ENCODE measurements at regions not wholly inside any gene's neighbourhood (a gene's known extent, or its start where the extent isn't known, plus 50 kb on each side); places are given as distances from the start of the nearest gene placed in this dataset.

GRCh38 chr15:91426412-91426811, 326.4 kb downstream of the SV2B start:
- TF ChIP-seq CTCF (IDR thresholded peaks at IDR 0.05 in 4 of 5, conservative IDR thresholded peaks at IDR 0.05 in 1 of 5) (no peak), POLR2A (IDR thresholded peaks at IDR 0.05) (no peak)

Data from gastrocnemius medialis (tissue), 4 donors.